ENCODE measurements at regions not wholly inside any gene's neighbourhood (a gene's known extent, or its start where the extent isn't known, plus 50 kb on each side); places are given as distances from the start of the nearest gene placed in this dataset.

- 84% methylated on average over 4 of the region's 4 CpGs for WGBS
- Histone ChIP-seq H3K27ac (ENCODE audit: low read depth in 1 of 2, low read length in 1 of 2) (no peak overlapping the region), H3K9me3 (ENCODE audit: control insufficient read depth in 2 of 2, insufficient read depth in 1 of 2, low read length in 1 of 2) (peaks cover 0 to 2% of the 10 kb centered on the region in 2 donors), H3K4me1 (ENCODE audit: control insufficient read depth in 2 of 2, insufficient read depth in 2 of 2, low read length in 2 of 2) (no peaks in the 10 kb centered on the region), H3K4me3 (ENCODE audit: low read length in 2 of 2) (no peak overlapping the region), H3K27me3 (ENCODE audit: control insufficient read depth in 2 of 2, insufficient read depth in 1 of 2, low read length in 1 of 2) (no peaks in the 10 kb centered on the region), H3K36me3 (ENCODE audit: control insufficient read depth in 2 of 2, insufficient read depth in 2 of 2, low read length in 1 of 2) (no peaks in the 10 kb centered on the region)
- DNase-seq (ENCODE audit: low read depth in 6 of 9, low spot score in 9 of 9) = no peak
These were observed 135.0 kb upstream of the TMEM132C start for GRCh38 chr12:128131955-128132354.

GRCh38 chr12:128133321-128134073 is 133.5 kb upstream of the TMEM132C start:
- Histone ChIP-seq H3K27ac (ENCODE audit: low read depth in 1 of 2, low read length in 1 of 2) (no peak overlapping the region), H3K27me3 (ENCODE audit: control insufficient read depth in 2 of 2, insufficient read depth in 1 of 2, low read length in 1 of 2) (no peaks in the 10 kb centered on the region), H3K4me3 (ENCODE audit: low read length in 2 of 2) (no peak overlapping the region), H3K4me1 (ENCODE audit: control insufficient read depth in 2 of 2, insufficient read depth in 2 of 2, low read length in 2 of 2) (no peaks in the 10 kb centered on the region), H3K36me3 (ENCODE audit: control insufficient read depth in 2 of 2, insufficient read depth in 2 of 2, low read length in 1 of 2) (no peaks in the 10 kb centered on the region), H3K9me3 (ENCODE audit: control insufficient read depth in 2 of 2, insufficient read depth in 1 of 2, low read length in 1 of 2) (peaks cover 0 to 2% of the 10 kb centered on the region in 2 donors)
- DNase-seq (ENCODE audit: low read depth in 6 of 9, low spot score in 9 of 9) = no peak
- WGBS = 75% methylated on average over 7 of the region's 7 CpGs

- H3K4me3 ChIP-seq (ENCODE audit: low read length in 2 of 2) = no peak overlapping the region
- peaks cover 0 to 2% of the 10 kb centered on the region in 2 donors for H3K9me3 ChIP-seq (ENCODE audit: control insufficient read depth in 2 of 2, insufficient read depth in 1 of 2, low read length in 1 of 2)
- no peaks in the 10 kb centered on the region for H3K36me3 ChIP-seq (ENCODE audit: control insufficient read depth in 2 of 2, insufficient read depth in 2 of 2, low read length in 1 of 2)
- DNase-seq (ENCODE audit: low read depth in 6 of 9, low spot score in 9 of 9) = no peak
- no peaks in the 10 kb centered on the region for H3K4me1 ChIP-seq (ENCODE audit: control insufficient read depth in 2 of 2, insufficient read depth in 2 of 2, low read length in 2 of 2)
- no peak overlapping the region for H3K27ac ChIP-seq (ENCODE audit: low read depth in 1 of 2, low read length in 1 of 2)
- WGBS = 32% methylated on average over 6 of the region's 6 CpGs
- H3K27me3 ChIP-seq (ENCODE audit: control insufficient read depth in 2 of 2, insufficient read depth in 1 of 2, low read length in 1 of 2) = no peaks in the 10 kb centered on the region
These were observed 129.8 kb upstream of the TMEM132C start for GRCh38 chr12:128137140-128137539.

GRCh38 chr12:128138125-128138524 is 128.8 kb upstream of the TMEM132C start:
- Histone ChIP-seq H3K36me3 (ENCODE audit: control insufficient read depth in 2 of 2, insufficient read depth in 2 of 2, low read length in 1 of 2) (no peaks in the 10 kb centered on the region), H3K9me3 (ENCODE audit: control insufficient read depth in 2 of 2, insufficient read depth in 1 of 2, low read length in 1 of 2) (no peaks in the 10 kb centered on the region), H3K4me3 (ENCODE audit: low read length in 2 of 2) (no peak overlapping the region), H3K4me1 (ENCODE audit: control insufficient read depth in 2 of 2, insufficient read depth in 2 of 2, low read length in 2 of 2) (no peaks in the 10 kb centered on the region), H3K27me3 (ENCODE audit: control insufficient read depth in 2 of 2, insufficient read depth in 1 of 2, low read length in 1 of 2) (no peaks in the 10 kb centered on the region), H3K27ac (ENCODE audit: low read depth in 1 of 2, low read length in 1 of 2) (no peak overlapping the region)
- WGBS = 97% methylated on average over 1 of the region's 1 CpG
- no peak for DNase-seq (ENCODE audit: low read depth in 6 of 9, low spot score in 9 of 9)

- H3K27ac ChIP-seq (ENCODE audit: low read depth in 1 of 2, low read length in 1 of 2) = no peak overlapping the region
- no peaks in the 10 kb centered on the region for H3K36me3 ChIP-seq (ENCODE audit: control insufficient read depth in 2 of 2, insufficient read depth in 2 of 2, low read length in 1 of 2)
- H3K27me3 ChIP-seq (ENCODE audit: control insufficient read depth in 2 of 2, insufficient read depth in 1 of 2, low read length in 1 of 2) = no peaks in the 10 kb centered on the region
- 69% methylated on average over 4 of the region's 4 CpGs for WGBS
- no peaks in the 10 kb centered on the region for H3K4me1 ChIP-seq (ENCODE audit: control insufficient read depth in 2 of 2, insufficient read depth in 2 of 2, low read length in 2 of 2)
- no peaks in the 10 kb centered on the region for H3K9me3 ChIP-seq (ENCODE audit: control insufficient read depth in 2 of 2, insufficient read depth in 1 of 2, low read length in 1 of 2)
- H3K4me3 ChIP-seq (ENCODE audit: low read length in 2 of 2) = no peak overlapping the region
- no peak for DNase-seq (ENCODE audit: low read depth in 6 of 9, low spot score in 9 of 9)
These were observed 126.4 kb upstream of the TMEM132C start for GRCh38 chr12:128140551-128140950.

- WGBS = 87% methylated on average over 5 of the region's 5 CpGs
- no peaks in the 10 kb centered on the region for H3K36me3 ChIP-seq (ENCODE audit: control insufficient read depth in 2 of 2, insufficient read depth in 2 of 2, low read length in 1 of 2)
- H3K4me3 ChIP-seq (ENCODE audit: low read length in 2 of 2) = no peak overlapping the region
These were observed 116.0 kb upstream of the TMEM132C start for GRCh38 chr12:128150961-128151360.

GRCh38 chr12:128155571-128155970 is 111.4 kb upstream of the TMEM132C start:
- Histone ChIP-seq H3K4me1 (ENCODE audit: control insufficient read depth in 2 of 2, insufficient read depth in 2 of 2, low read length in 2 of 2) (no peaks in the 10 kb centered on the region), H3K9me3 (ENCODE audit: control insufficient read depth in 2 of 2, insufficient read depth in 1 of 2, low read length in 1 of 2) (no peaks in the 10 kb centered on the region), H3K36me3 (ENCODE audit: control insufficient read depth in 2 of 2, insufficient read depth in 2 of 2, low read length in 1 of 2) (no peaks in the 10 kb centered on the region), H3K27me3 (ENCODE audit: control insufficient read depth in 2 of 2, insufficient read depth in 1 of 2, low read length in 1 of 2) (no peaks in the 10 kb centered on the region), H3K4me3 (ENCODE audit: low read length in 2 of 2) (no peak overlapping the region), H3K27ac (ENCODE audit: low read depth in 1 of 2, low read length in 1 of 2) (no peak overlapping the region)
- no peak for DNase-seq (ENCODE audit: low read depth in 6 of 9, low spot score in 9 of 9)
- WGBS = 70% methylated on average over 4 of the region's 4 CpGs

More at GRCh38 chr12:128150961-128151360, 116.0 kb upstream of the TMEM132C start:
- H3K27me3 ChIP-seq (ENCODE audit: control insufficient read depth in 2 of 2, insufficient read depth in 1 of 2, low read length in 1 of 2) = no peaks in the 10 kb centered on the region
- peaks cover 0 to 4% of the 10 kb centered on the region in 2 donors for H3K9me3 ChIP-seq (ENCODE audit: control insufficient read depth in 2 of 2, insufficient read depth in 1 of 2, low read length in 1 of 2)
- H3K4me1 ChIP-seq (ENCODE audit: control insufficient read depth in 2 of 2, insufficient read depth in 2 of 2, low read length in 2 of 2) = no peaks in the 10 kb centered on the region
- DNase-seq (ENCODE audit: low read depth in 6 of 9, low spot score in 9 of 9) = no peak
- no peak overlapping the region for H3K27ac ChIP-seq (ENCODE audit: low read depth in 1 of 2, low read length in 1 of 2)

GRCh38 chr12:128163086-128163485 is 103.9 kb upstream of the TMEM132C start:
- no peak overlapping the region for H3K4me3 ChIP-seq (ENCODE audit: low read length in 2 of 2)
- H3K9me3 ChIP-seq (ENCODE audit: control insufficient read depth in 2 of 2, insufficient read depth in 1 of 2, low read length in 1 of 2) = no peaks in the 10 kb centered on the region
- H3K36me3 ChIP-seq (ENCODE audit: control insufficient read depth in 2 of 2, insufficient read depth in 2 of 2, low read length in 1 of 2) = no peaks in the 10 kb centered on the region
- no peaks in the 10 kb centered on the region for H3K4me1 ChIP-seq (ENCODE audit: control insufficient read depth in 2 of 2, insufficient read depth in 2 of 2, low read length in 2 of 2)
- H3K27me3 ChIP-seq (ENCODE audit: control insufficient read depth in 2 of 2, insufficient read depth in 1 of 2, low read length in 1 of 2) = no peaks in the 10 kb centered on the region
- DNase-seq (ENCODE audit: low read depth in 6 of 9, low spot score in 9 of 9) = no peak
- no peak overlapping the region for H3K27ac ChIP-seq (ENCODE audit: low read depth in 1 of 2, low read length in 1 of 2)
- 83% methylated on average over 5 of the region's 5 CpGs for WGBS

GRCh38 chr12:128164533-128164932 is 102.4 kb upstream of the TMEM132C start:
- Histone ChIP-seq H3K9me3 (ENCODE audit: control insufficient read depth in 2 of 2, insufficient read depth in 1 of 2, low read length in 1 of 2) (no peaks in the 10 kb centered on the region), H3K4me3 (ENCODE audit: low read length in 2 of 2) (no peak overlapping the region), H3K27me3 (ENCODE audit: control insufficient read depth in 2 of 2, insufficient read depth in 1 of 2, low read length in 1 of 2) (no peaks in the 10 kb centered on the region), H3K27ac (ENCODE audit: low read depth in 1 of 2, low read length in 1 of 2) (no peak overlapping the region), H3K36me3 (ENCODE audit: control insufficient read depth in 2 of 2, insufficient read depth in 2 of 2, low read length in 1 of 2) (no peaks in the 10 kb centered on the region), H3K4me1 (ENCODE audit: control insufficient read depth in 2 of 2, insufficient read depth in 2 of 2, low read length in 2 of 2) (no peaks in the 10 kb centered on the region)
- 47% methylated on average over 1 of the region's 1 CpG for WGBS
- DNase-seq (ENCODE audit: low read depth in 6 of 9, low spot score in 9 of 9) = no peak
